Mesendoderm (in vitro differentiated cells): ENCODE measurements at regions not wholly inside any gene's neighbourhood (a gene's known extent, or its start where the extent isn't known, plus 50 kb on each side); places are given as distances from the start of the nearest gene placed in this dataset.
"Not testable (repeated sequence)": the region's sequence is repeated elsewhere in the genome, so short reads cannot be mapped to it uniquely, and the experiment has no call there.

Experiments used
- DNase-seq: peaks from one replicate; pipeline ENCODE4 v3.0.0; 2013
- H2AK5ac ChIP-seq: 2 replicates; pipeline ENCODE4 v1.6.1; 2013; ENCODE audit warnings: low read length, inconsistent platforms
- H2BK120ac ChIP-seq: 2 replicates; pipeline ENCODE4 v1.6.1; 2013; ENCODE audit warnings: low read depth, mild to moderate bottlenecking, low read length, moderate library complexity, mixed read lengths
- H2BK15ac ChIP-seq: replicated peaks from 2 replicates; pipeline ENCODE4 v1.6.1; 2013; ENCODE audit warnings: low read depth, mild to moderate bottlenecking, moderate library complexity
- H2BK5ac ChIP-seq: 2 replicates; pipeline ENCODE4 v1.6.1; 2013; ENCODE audit warnings: low read length, inconsistent platforms
- H3K18ac ChIP-seq: 2 replicates; pipeline ENCODE4 v1.6.1; 2013; ENCODE audit warnings: mild to moderate bottlenecking, low read length, mixed read lengths
- H3K23ac ChIP-seq: one replicate; pipeline ENCODE4 v1.6.1; 2013; ENCODE audit warnings: low read length
- H3K27ac ChIP-seq: 2 replicates; pipeline ENCODE4 v1.5.1; 2013; ENCODE audit warnings: low read depth, mild to moderate bottlenecking, inconsistent platforms, low read length, moderate library complexity
- H3K27me3 ChIP-seq: 2 replicates; pipeline ENCODE4 v1.6.1; 2013; ENCODE audit warnings: low read length, control low read depth, mild to moderate bottlenecking, inconsistent platforms; ENCODE audit not compliant: insufficient read depth, poor library complexity
- H3K36me3 ChIP-seq: 2 replicates; pipeline ENCODE4 v1.6.1; 2013; ENCODE audit warnings: low read length, inconsistent platforms; ENCODE audit not compliant: control insufficient read depth, insufficient read depth
- H3K4ac ChIP-seq: one replicate; pipeline ENCODE4 v1.6.1; 2013; ENCODE audit warnings: low read depth, mild to moderate bottlenecking, low read length, moderate library complexity
- H3K4me1 ChIP-seq: 2 replicates; pipeline ENCODE4 v1.6.1; 2013; ENCODE audit warnings: low read depth, low read length, inconsistent platforms; ENCODE audit not compliant: control insufficient read depth
- H3K4me2 ChIP-seq: 2 replicates; pipeline ENCODE4 v1.6.1; 2013; ENCODE audit warnings: low read length
- H3K4me3 ChIP-seq: 2 replicates; pipeline ENCODE4 v1.5.1; 2013; ENCODE audit warnings: mild to moderate bottlenecking, low read length
- H3K56ac ChIP-seq: one replicate; pipeline ENCODE4 v1.6.1; 2013; ENCODE audit warnings: low read length
- H3K79me1 ChIP-seq: 2 replicates; pipeline ENCODE4 v1.6.1; 2013; ENCODE audit warnings: low read length, inconsistent platforms
- H3K79me2 ChIP-seq: 2 replicates; pipeline ENCODE4 v1.6.1; 2013; ENCODE audit warnings: mild to moderate bottlenecking, low read length; ENCODE audit not compliant: control insufficient read depth, insufficient read depth
- H3K9ac ChIP-seq: 2 replicates; pipeline ENCODE4 v1.6.1; 2013; ENCODE audit warnings: low read length, inconsistent platforms
- H4K5ac ChIP-seq: one replicate; pipeline ENCODE4 v1.6.1; 2013; ENCODE audit warnings: low read length
- H4K8ac ChIP-seq: one replicate; pipeline ENCODE4 v1.6.1; 2013; ENCODE audit warnings: low read depth, mild to moderate bottlenecking, control low read depth, low read length, moderate library complexity
- WGBS: extraction: QIAGEN DNeasy Blood & Tissue Kit; methylation state at CpG from one replicate; pipeline ENCODE4 v1.1.7; 2013; ENCODE audit warnings: low lambda C conversion rate, missing lambda C conversion rate; ENCODE audit not compliant: insufficient coverage; ENCODE audit errors: extremely low coverage; 5-methylcytosine and 5-hydroxymethylcytosine counted together

DNA sequence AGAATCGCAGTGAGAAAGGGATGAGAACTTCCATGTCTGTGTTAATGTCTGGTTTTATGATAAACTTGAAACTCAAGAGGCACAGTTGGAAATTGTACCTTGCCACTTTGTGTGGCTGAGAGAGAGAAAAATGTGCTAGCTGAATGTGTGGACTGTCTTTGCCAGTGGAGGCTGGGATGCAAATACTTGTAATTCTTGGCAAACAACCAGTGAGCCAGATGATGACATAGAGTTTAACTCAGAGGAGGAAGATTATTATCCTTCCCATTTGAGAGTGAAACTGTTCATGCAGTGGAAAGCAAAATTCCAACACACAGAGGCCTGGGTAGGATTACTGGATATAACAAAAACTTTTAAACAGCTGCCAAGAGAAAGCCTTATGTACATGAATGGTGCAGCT lies 349.1 kb upstream of the NPAP1 start:
- not testable (repeated sequence) for H3K79me2 ChIP-seq, DNase-seq, H3K4me1 ChIP-seq, H3K18ac ChIP-seq, H2BK5ac ChIP-seq, H4K5ac ChIP-seq, H3K79me1 ChIP-seq, H3K9ac ChIP-seq, H3K27me3 ChIP-seq, H3K36me3 ChIP-seq, H4K8ac ChIP-seq, H2BK15ac ChIP-seq, H3K4ac ChIP-seq, H2BK120ac ChIP-seq, H3K23ac ChIP-seq, H2AK5ac ChIP-seq, H3K4me3 ChIP-seq, H3K56ac ChIP-seq, H3K4me2 ChIP-seq, H3K27ac ChIP-seq
- WGBS, result no CpG with 5 or more reads among the region's 1 CpG

DNA sequence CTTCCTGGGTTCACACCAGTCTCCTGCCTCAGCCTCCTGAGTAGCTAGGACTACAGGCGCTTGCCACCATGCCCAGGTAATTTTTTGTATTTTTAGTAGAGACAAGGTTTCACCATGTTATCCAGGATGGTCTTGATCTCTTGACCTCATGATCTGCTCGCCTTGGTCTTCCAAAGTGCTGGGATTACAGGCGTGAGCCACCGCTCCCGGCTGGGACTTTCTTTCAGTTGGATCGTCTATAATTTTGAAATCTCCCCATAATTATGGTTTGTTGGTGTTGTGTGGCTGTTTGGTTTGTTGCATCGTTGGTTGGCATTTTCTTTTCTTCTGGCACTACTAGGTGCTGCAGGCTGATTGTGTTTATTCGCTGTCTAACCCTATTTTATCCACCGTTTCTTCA lies 343.6 kb upstream of the NPAP1 start:
- H3K23ac ChIP-seq, H3K4me3 ChIP-seq, H4K8ac ChIP-seq, H4K5ac ChIP-seq, H3K36me3 ChIP-seq, H3K27me3 ChIP-seq, H3K27ac ChIP-seq, H3K18ac ChIP-seq, H2BK15ac ChIP-seq, H3K9ac ChIP-seq, H2AK5ac ChIP-seq, H3K4me2 ChIP-seq, DNase-seq, H3K79me1 ChIP-seq, H2BK120ac ChIP-seq, H3K4ac ChIP-seq, H3K4me1 ChIP-seq, H3K79me2 ChIP-seq, H3K56ac ChIP-seq, H2BK5ac ChIP-seq: not testable (repeated sequence)
- no CpG with 5 or more reads among the region's 9 CpGs for WGBS

DNA sequence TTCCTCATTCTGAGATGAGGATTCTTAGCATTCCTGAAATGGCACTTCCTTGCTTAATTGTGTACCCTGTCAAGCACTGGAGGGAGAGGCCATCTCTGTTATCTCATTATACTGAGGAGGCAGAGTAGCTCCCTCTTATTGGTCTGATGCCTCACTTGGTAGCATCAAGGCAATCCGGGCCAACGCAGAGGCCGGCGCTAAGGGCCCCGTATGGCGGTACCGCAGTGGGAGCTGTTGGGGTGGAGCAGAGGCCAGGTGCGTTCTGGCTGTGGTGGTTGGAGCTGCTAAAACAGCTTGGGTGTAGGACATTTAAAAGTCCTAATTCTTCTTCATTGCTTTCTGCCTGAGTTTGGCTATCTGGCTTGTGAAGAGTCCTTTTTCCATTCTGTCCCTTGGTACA lies 333.7 kb upstream of the NPAP1 start:
- not testable (repeated sequence) for H3K4me1 ChIP-seq, H3K9ac ChIP-seq, H4K8ac ChIP-seq, H2BK5ac ChIP-seq, H3K27ac ChIP-seq, H2AK5ac ChIP-seq, H2BK15ac ChIP-seq, H4K5ac ChIP-seq, H3K4me3 ChIP-seq, H3K27me3 ChIP-seq, H3K4ac ChIP-seq, H3K18ac ChIP-seq, H3K4me2 ChIP-seq, H3K56ac ChIP-seq, H3K23ac ChIP-seq, H3K36me3 ChIP-seq, H3K79me2 ChIP-seq, H3K79me1 ChIP-seq, DNase-seq, H2BK120ac ChIP-seq
- no CpG with 5 or more reads among the region's 8 CpGs for WGBS

- H3K27ac ChIP-seq, H3K27me3 ChIP-seq, H3K9ac ChIP-seq, H3K79me2 ChIP-seq, H3K79me1 ChIP-seq, H3K4ac ChIP-seq, H3K4me2 ChIP-seq, H4K5ac ChIP-seq, H2BK15ac ChIP-seq, DNase-seq, H3K56ac ChIP-seq, H4K8ac ChIP-seq, H2BK120ac ChIP-seq, H3K23ac ChIP-seq, H3K4me1 ChIP-seq, H3K18ac ChIP-seq, H3K4me3 ChIP-seq, H2BK5ac ChIP-seq, H3K36me3 ChIP-seq, H2AK5ac ChIP-seq: not testable (repeated sequence)
- no CpG with 5 or more reads among the region's 6 CpGs for WGBS
These were observed 322.8 kb upstream of the NPAP1 start for GRCh38 chr15:24352777-24353176.

DNA sequence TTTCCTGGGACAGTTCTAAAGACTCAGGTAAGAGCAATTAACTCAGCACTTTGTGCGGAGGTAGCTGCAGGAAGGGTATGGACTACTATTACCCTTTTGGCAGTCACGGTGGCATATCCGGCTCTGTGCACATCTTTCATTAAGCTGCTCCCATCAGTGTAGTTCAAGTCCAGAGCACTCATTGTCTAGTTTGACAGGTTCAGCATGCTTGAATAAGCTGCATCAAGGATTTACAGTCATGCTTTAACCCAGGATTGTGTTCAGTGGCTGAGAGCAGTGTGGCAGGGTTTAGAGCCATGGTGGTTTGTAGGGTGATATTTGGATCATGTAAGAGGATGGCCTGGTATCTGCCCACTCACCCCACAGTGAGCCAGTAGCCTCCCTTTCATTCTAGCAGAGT lies 294.5 kb upstream of the NPAP1 start:
- not testable (repeated sequence) for H3K23ac ChIP-seq, H3K4me3 ChIP-seq, H4K8ac ChIP-seq, H3K36me3 ChIP-seq, H3K79me2 ChIP-seq, H3K27ac ChIP-seq, H2AK5ac ChIP-seq, DNase-seq, H3K27me3 ChIP-seq, H2BK15ac ChIP-seq, H3K4me1 ChIP-seq, H3K4ac ChIP-seq, H4K5ac ChIP-seq, H3K79me1 ChIP-seq, H3K56ac ChIP-seq, H3K9ac ChIP-seq, H2BK5ac ChIP-seq, H3K4me2 ChIP-seq, H3K18ac ChIP-seq, H2BK120ac ChIP-seq
- no CpG with 5 or more reads among the region's 3 CpGs for WGBS

DNA sequence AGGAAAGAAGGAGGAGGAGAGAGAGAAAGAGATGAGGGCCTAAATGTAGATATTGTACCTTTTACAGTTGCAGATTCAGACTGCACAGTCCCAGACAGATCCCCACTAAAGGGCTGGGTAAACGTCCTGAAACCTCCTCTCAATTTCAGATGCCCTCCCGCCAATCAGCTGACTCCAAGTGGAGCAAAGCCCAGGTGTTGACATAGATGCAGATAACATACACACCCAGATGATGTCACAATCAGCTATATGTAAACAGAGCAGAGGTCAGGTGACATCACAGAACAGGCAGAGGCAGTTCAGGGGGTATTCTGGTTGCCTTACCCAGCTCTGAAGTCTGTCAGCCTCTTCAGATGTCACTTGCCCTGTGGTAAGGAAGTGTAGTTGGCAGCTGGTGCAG lies 290.3 kb upstream of the NPAP1 start:
- H3K79me1 ChIP-seq, result not testable (repeated sequence)

More for the DNA sequence above, 290.3 kb upstream of the NPAP1 start:
- H4K8ac ChIP-seq, H3K4me2 ChIP-seq, H3K79me2 ChIP-seq, H3K36me3 ChIP-seq, H3K4ac ChIP-seq, H3K4me3 ChIP-seq, H4K5ac ChIP-seq, H2BK120ac ChIP-seq, H3K9ac ChIP-seq, H3K27me3 ChIP-seq, H3K4me1 ChIP-seq, H3K27ac ChIP-seq, H2BK5ac ChIP-seq, H2AK5ac ChIP-seq, H3K18ac ChIP-seq, DNase-seq, H3K56ac ChIP-seq, H2BK15ac ChIP-seq, H3K23ac ChIP-seq: not testable (repeated sequence)
- no CpG with 5 or more reads among the region's 2 CpGs for WGBS
